ENCODE measurements at regions not wholly inside any gene's neighbourhood (a gene's known extent, or its start where the extent isn't known, plus 50 kb on each side); places are given as distances from the start of the nearest gene placed in this dataset.

DNA sequence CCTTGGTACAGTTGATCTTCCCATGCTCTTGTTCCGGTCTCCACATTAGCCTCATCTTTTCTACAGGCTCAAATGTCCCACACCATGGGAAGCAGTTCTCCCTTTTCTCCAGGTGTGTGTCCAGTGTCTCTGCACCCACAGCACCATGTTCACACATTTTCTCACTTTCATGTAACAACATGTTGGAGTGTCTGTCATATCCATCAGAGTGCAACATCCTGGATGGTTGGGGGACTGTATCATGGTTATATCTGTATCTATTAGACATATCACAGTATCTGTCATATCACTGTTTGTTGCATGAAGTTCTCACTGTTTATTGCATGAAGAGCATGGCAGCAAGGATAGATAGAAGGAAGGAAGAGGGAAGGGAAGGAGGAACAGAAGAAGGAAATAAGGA is 635.6 kb downstream of the EPM2A start:
- TF ChIP-seq, protein P1, sequence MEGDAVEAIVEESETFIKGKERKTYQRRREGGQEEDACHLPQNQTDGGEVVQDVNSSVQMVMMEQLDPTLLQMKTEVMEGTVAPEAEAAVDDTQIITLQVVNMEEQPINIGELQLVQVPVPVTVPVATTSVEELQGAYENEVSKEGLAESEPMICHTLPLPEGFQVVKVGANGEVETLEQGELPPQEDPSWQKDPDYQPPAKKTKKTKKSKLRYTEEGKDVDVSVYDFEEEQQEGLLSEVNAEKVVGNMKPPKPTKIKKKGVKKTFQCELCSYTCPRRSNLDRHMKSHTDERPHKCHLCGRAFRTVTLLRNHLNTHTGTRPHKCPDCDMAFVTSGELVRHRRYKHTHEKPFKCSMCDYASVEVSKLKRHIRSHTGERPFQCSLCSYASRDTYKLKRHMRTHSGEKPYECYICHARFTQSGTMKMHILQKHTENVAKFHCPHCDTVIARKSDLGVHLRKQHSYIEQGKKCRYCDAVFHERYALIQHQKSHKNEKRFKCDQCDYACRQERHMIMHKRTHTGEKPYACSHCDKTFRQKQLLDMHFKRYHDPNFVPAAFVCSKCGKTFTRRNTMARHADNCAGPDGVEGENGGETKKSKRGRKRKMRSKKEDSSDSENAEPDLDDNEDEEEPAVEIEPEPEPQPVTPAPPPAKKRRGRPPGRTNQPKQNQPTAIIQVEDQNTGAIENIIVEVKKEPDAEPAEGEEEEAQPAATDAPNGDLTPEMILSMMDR (conservative IDR thresholded peaks at IDR 0.05; ENCODE audit: low read depth, low read length), result no peak
- no peak for TF ChIP-seq EZH2 (IDR thresholded peaks at IDR 0.05; ENCODE audit: borderline replicate concordance, low read depth, low read length, poor library complexity, severe bottlenecking)
